Testis (tissue), 2 donors: ENCODE measurements at regions not wholly inside any gene's neighbourhood (a gene's known extent, or its start where the extent isn't known, plus 50 kb on each side); places are given as distances from the start of the nearest gene placed in this dataset.

Experiments
- DNase-seq: peaks from one replicate; pipeline ENCODE4 v3.0.0-alpha.2; 2019
- H3K27ac ChIP-seq, 2 donors: fragments of 200-600 bp; sonication (generic); one replicate each; pipeline ENCODE4 v1.5.1; 2019
- H3K27me3 ChIP-seq: fragments of 200-600 bp; sonication (generic); one replicate; pipeline ENCODE4 v1.5.1; 2019
- H3K36me3 ChIP-seq: fragments of 200-600 bp; sonication (generic); one replicate; pipeline ENCODE4 v1.5.1; 2017; ENCODE audit warnings: low read depth; ENCODE audit errors: missing control alignments
- H3K4me1 ChIP-seq: fragments of 200-600 bp; sonication (generic); one replicate; pipeline ENCODE4 v1.5.1; 2019
- H3K4me3 ChIP-seq, 2 donors: fragments of 200-600 bp; sonication (generic); one replicate each; pipeline ENCODE4 v1.5.1; 2017 to 2019
- H3K9me3 ChIP-seq: fragments of 200-600 bp; sonication (generic); one replicate; pipeline ENCODE4 v1.5.1; 2017
- CTCF ChIP-seq, 3 experiments: fragments of 450-650 bp in 2 of 3; fragments of 200-600 bp in 1 of 3; sonication (generic) in 1 of 3; IDR thresholded peaks; one replicate each; pipeline ENCODE4 v1.5.1; 2016 to 2019; ENCODE audit warnings: antibody characterized with exemption in 3 of 3, mild to moderate bottlenecking in 2 of 3, moderate library complexity in 1 of 3
- POLR2A ChIP-seq: fragments of 450-650 bp; IDR thresholded peaks from one replicate; pipeline ENCODE4 v1.6.1; 2017; ENCODE audit warnings: antibody characterized with exemption, mild to moderate bottlenecking, moderate library complexity
- WGBS, 2 donors: methylation state at CpG; one replicate each; pipeline ENCODE4 v1.1.5; 2018; 5-methylcytosine and 5-hydroxymethylcytosine counted together
- intact Hi-C: fragments of 100-400 bp; cut with DNase I; formaldehyde crosslinking; loops from one replicate; pipeline ENCODE4 v1.15.1; 2023; ENCODE audit warnings: low total_unique reads

GRCh38 chr16:52234626-52235025, 312.3 kb downstream of the TOX3 start:
- Histone ChIP-seq H3K27me3 (no peaks in the 10 kb centered on the region), H3K4me1 (no peaks in the 10 kb centered on the region), H3K27ac (no peak overlapping the region), H3K9me3 (no peaks in the 10 kb centered on the region), H3K36me3 (no peaks in the 10 kb centered on the region), H3K4me3 (no peak overlapping the region)
- WGBS, 2 donors = 98 to 99% methylated on average over 2 of the region's 2 CpGs
- intact Hi-C loops = no loop called here
- TF ChIP-seq CTCF (IDR thresholded peaks at IDR 0.05) (no peak), POLR2A (no peak)
- DNase-seq = no peak

GRCh38 chr16:52229471-52229870, 317.5 kb downstream of the TOX3 start:
- H3K4me3 ChIP-seq = no peak overlapping the region
- DNase-seq = no peak
- no peaks in the 10 kb centered on the region for H3K9me3 ChIP-seq
- whole genome bisulfite sequencing, 2 donors = 85 to 90% methylated on average over 3 of the region's 3 CpGs
- no peaks in the 10 kb centered on the region for H3K27me3 ChIP-seq
- no peak overlapping the region for H3K27ac ChIP-seq
- TF ChIP-seq POLR2A (no peak), CTCF (IDR thresholded peaks at IDR 0.05) (no peak)
- no peaks in the 10 kb centered on the region for H3K36me3 ChIP-seq
- intact Hi-C loops = no loop called here
- H3K4me1 ChIP-seq = no peaks in the 10 kb centered on the region

GRCh38 chr16:52227851-52228250, 319.1 kb downstream of the TOX3 start:
- no peak for DNase-seq
- no peak overlapping the region for H3K4me3 ChIP-seq
- H3K36me3 ChIP-seq = no peaks in the 10 kb centered on the region
- intact Hi-C loops = no loop called here
- TF ChIP-seq POLR2A = no peak
- TF ChIP-seq CTCF (IDR thresholded peaks at IDR 0.05) = no peak
- H3K27ac ChIP-seq = no peak overlapping the region
- no peaks in the 10 kb centered on the region for H3K4me1 ChIP-seq
- no peaks in the 10 kb centered on the region for H3K27me3 ChIP-seq
- H3K9me3 ChIP-seq = no peaks in the 10 kb centered on the region
- 87 to 89% methylated on average over 3 of the region's 3 CpGs for WGBS, 2 donors

- Histone ChIP-seq H3K9me3 (no peaks in the 10 kb centered on the region), H3K4me3 (no peak overlapping the region), H3K27me3 (no peaks in the 10 kb centered on the region), H3K27ac (no peak overlapping the region), H3K4me1 (no peaks in the 10 kb centered on the region), H3K36me3 (no peaks in the 10 kb centered on the region)
- intact Hi-C loops = no loop called here
- whole genome bisulfite sequencing, 2 donors = 47 to 73% methylated on average over 4 of the region's 4 CpGs
- TF ChIP-seq POLR2A = no peak
- no peak for TF ChIP-seq CTCF (IDR thresholded peaks at IDR 0.05)
- no peak for DNase-seq
Observed at GRCh38 chr16:52212841-52213240, 334.1 kb downstream of the TOX3 start.

- no peak for DNase-seq
- no peaks in the 10 kb centered on the region for H3K9me3 ChIP-seq
- H3K4me3 ChIP-seq = no peak overlapping the region
- no peaks in the 10 kb centered on the region for H3K36me3 ChIP-seq
- H3K27ac ChIP-seq = no peak overlapping the region
- TF ChIP-seq POLR2A = no peak
- no peak for TF ChIP-seq CTCF (IDR thresholded peaks at IDR 0.05)
- H3K4me1 ChIP-seq = no peaks in the 10 kb centered on the region
- H3K27me3 ChIP-seq = no peaks in the 10 kb centered on the region
- intact Hi-C loops = no loop called here
Observed at GRCh38 chr16:52209227-52209626, 337.7 kb downstream of the TOX3 start.
